ENCODE measurements at regions not wholly inside any gene's neighbourhood (a gene's known extent, or its start where the extent isn't known, plus 50 kb on each side); places are given as distances from the start of the nearest gene placed in this dataset.

- Histone ChIP-seq H3K27ac (no peak overlapping the region), H3K4me3 (no peak overlapping the region), H3K9me3 (no peaks in the 10 kb centered on the region), H3K4me1 (peaks cover 13% of the 10 kb centered on the region), H3K27me3 (ENCODE audit: low read depth) (no peaks in the 10 kb centered on the region), H3K36me3 (no peaks in the 10 kb centered on the region)
- TF ChIP-seq, protein P1, sequence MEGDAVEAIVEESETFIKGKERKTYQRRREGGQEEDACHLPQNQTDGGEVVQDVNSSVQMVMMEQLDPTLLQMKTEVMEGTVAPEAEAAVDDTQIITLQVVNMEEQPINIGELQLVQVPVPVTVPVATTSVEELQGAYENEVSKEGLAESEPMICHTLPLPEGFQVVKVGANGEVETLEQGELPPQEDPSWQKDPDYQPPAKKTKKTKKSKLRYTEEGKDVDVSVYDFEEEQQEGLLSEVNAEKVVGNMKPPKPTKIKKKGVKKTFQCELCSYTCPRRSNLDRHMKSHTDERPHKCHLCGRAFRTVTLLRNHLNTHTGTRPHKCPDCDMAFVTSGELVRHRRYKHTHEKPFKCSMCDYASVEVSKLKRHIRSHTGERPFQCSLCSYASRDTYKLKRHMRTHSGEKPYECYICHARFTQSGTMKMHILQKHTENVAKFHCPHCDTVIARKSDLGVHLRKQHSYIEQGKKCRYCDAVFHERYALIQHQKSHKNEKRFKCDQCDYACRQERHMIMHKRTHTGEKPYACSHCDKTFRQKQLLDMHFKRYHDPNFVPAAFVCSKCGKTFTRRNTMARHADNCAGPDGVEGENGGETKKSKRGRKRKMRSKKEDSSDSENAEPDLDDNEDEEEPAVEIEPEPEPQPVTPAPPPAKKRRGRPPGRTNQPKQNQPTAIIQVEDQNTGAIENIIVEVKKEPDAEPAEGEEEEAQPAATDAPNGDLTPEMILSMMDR (IDR thresholded peaks at IDR 0.05): no peak
- intact Hi-C loops (cut with DNase I): no loop called here
- ATAC-seq (peak; percentile 18 to 65), DNase-seq (no peak)
Observed at GRCh38 chr5:173745557-173745956, 129.1 kb upstream of the BOD1 start.

DNA sequence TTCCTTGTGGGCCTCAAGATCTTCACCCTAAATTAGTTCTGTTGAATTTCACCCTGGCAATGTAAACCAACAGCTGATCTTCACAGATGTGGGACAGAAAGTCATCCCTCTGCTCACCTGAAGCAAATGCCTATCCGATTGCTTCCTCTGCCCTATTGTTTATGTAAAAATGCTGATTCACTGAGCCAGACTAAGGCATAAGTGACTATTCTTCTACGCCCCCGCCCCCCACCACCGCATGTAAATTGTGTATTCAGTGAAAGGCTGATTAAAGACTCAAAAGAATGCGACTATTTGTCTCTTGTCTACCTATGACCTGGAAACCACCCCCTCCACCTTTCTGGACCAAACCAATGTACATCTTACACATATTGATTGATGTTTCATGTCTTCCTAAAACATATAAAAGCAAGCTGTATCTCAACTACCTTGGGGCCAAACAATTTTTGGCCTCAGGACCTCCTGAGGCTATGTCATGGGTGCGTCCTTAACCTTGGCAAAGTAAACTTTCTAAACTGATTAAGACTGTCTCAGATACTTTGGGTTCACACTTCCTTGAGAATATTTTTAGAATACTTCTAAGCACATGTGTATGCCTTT, 129.7 kb upstream of the BOD1 start:
- ATAC-seq (no peak), DNase-seq (no peak)
- Histone ChIP-seq H3K36me3 (no peaks in the 10 kb centered on the region), H3K27ac (no peak overlapping the region), H3K9me3 (no peaks in the 10 kb centered on the region), H3K27me3 (ENCODE audit: low read depth) (no peaks in the 10 kb centered on the region), H3K4me1 (peaks cover 13% of the 10 kb centered on the region), H3K4me3 (no peak overlapping the region)
- intact Hi-C loops (cut with DNase I): no loop called here
- TF ChIP-seq, protein P1 (IDR thresholded peaks at IDR 0.05): no peak

DNA sequence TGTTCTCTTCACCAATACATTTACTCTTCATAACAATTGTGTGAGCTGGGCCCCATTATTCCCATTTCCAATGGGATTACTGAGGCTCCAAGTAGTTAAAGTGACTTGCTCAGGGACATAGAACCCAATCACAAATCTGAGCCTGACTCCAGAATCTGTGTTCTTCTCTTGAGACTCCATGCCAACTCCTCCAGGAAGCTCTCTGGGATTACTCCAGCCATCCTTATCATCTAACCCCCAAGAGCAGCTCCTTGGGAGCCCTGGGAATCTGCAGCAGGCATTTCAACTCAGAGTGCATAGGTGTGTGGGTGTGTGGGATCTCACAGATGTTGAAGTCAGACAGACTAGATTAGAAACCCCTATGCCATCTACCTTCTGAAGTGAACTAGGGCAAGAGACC, 131.4 kb upstream of the BOD1 start:
- Histone ChIP-seq H3K36me3 (no peaks in the 10 kb centered on the region), H3K27me3 (ENCODE audit: low read depth) (no peaks in the 10 kb centered on the region), H3K27ac (no peak overlapping the region), H3K9me3 (no peaks in the 10 kb centered on the region), H3K4me3 (no peak overlapping the region), H3K4me1 (peaks cover 7% of the 10 kb centered on the region)
- DNase-seq (no peak), ATAC-seq (no peak)
- TF ChIP-seq, protein P1 (IDR thresholded peaks at IDR 0.05): no peak
- intact Hi-C loops (cut with DNase I): no loop called here

- TF ChIP-seq, protein P1 (IDR thresholded peaks at IDR 0.05): no peak
- H3K9me3 ChIP-seq: no peaks in the 10 kb centered on the region
- ATAC-seq (no peak), DNase-seq (no peak)
- no peaks in the 10 kb centered on the region for H3K4me1 ChIP-seq
- no peak overlapping the region for H3K4me3 ChIP-seq
- H3K27me3 ChIP-seq (ENCODE audit: low read depth): no peaks in the 10 kb centered on the region
- no peak overlapping the region for H3K27ac ChIP-seq
- H3K36me3 ChIP-seq: no peaks in the 10 kb centered on the region
- intact Hi-C loops (cut with DNase I): no loop called here
Observed at GRCh38 chr5:173750538-173751265, 134.3 kb upstream of the BOD1 start.

DNA sequence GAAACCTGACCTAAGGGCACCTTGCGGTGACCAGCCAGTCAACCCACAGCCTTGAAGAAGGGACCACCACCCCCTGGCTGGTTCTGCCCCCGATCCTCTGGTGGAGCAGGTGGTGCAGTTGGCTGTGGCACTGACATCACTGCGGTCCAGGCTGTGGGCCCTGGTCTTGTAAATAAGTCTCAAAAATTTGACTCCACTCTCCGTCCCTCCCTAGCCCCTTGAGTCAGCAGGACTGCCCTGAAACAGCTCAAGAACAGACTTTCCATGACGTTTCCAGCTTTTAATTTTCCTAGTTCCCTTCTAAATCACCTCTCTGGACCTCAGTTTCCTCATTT, 134.8 kb upstream of the BOD1 start:
- Histone ChIP-seq H3K27me3 (ENCODE audit: low read depth) (no peaks in the 10 kb centered on the region), H3K4me1 (no peaks in the 10 kb centered on the region), H3K9me3 (no peaks in the 10 kb centered on the region), H3K4me3 (no peak overlapping the region), H3K36me3 (no peaks in the 10 kb centered on the region), H3K27ac (no peak overlapping the region)
- intact Hi-C loops (cut with DNase I): no loop called here
- DNase-seq (no peak), ATAC-seq (no peak)
- TF ChIP-seq, protein P1 (IDR thresholded peaks at IDR 0.05): no peak
